HEK293 (cell line): ENCODE measurements at regions not wholly inside any gene's neighbourhood (a gene's known extent, or its start where the extent isn't known, plus 50 kb on each side); places are given as distances from the start of the nearest gene placed in this dataset.

ENCODE experiments used
- CTCF ChIA-PET: fragments of 350-600 bp; formaldehyde crosslinking; extraction: SDS; loops from one replicate; lab custom pipeline; 2021; ENCODE audit warnings: antibody characterized with exemption; lab: Yijun Ruan, JAX
- POLR2A ChIA-PET: fragments of 300-600 bp; formaldehyde crosslinking; extraction: SDS; loops from one replicate; lab custom pipeline; 2020; ENCODE audit warnings: antibody characterized with exemption, inconsistent platforms; lab: Yijun Ruan, JAX
- H3K27ac ChIP-seq: fragments of 200-500 bp; sonication (Bioruptor generic); 2 replicates; pipeline ENCODE4 v1.5.1; 2014; ENCODE audit warnings: low read depth, low read length, control low read depth, inconsistent platforms; ENCODE audit errors: extremely low read depth
- H3K36me3 ChIP-seq, 2 experiments: fragments of 200-500 bp in 1 of 2; sonication (Bioruptor generic) in 1 of 2; 1 replicate in 1 of 2; 2 replicates in 1 of 2; pipeline ENCODE4 v1.5.1; 2014 to 2017; ENCODE audit warnings: inconsistent platforms in 2 of 2, low read length in 2 of 2; ENCODE audit not compliant: control insufficient read depth in 2 of 2, insufficient read depth in 1 of 2
- H3K4me1 ChIP-seq: fragments of 200-500 bp; sonication (Bioruptor generic); 2 replicates; pipeline ENCODE4 v1.5.1; 2014; ENCODE audit warnings: mild to moderate bottlenecking, low read length, inconsistent platforms; ENCODE audit not compliant: control insufficient read depth, insufficient read depth
- H3K4me3 ChIP-seq: 2 replicates; pipeline ENCODE4 v1.5.1; 2011; ENCODE audit warnings: low read depth, mild to moderate bottlenecking, control low read depth, low read length, moderate library complexity
- H3K9me3 ChIP-seq: fragments of 200-500 bp; sonication (Bioruptor generic); 2 replicates; pipeline ENCODE4 v1.5.1; 2014; ENCODE audit warnings: low read depth, low read length, inconsistent platforms; ENCODE audit not compliant: control insufficient read depth, insufficient read depth
- BCL11B ChIP-seq: fragments of 450-650 bp; formaldehyde crosslinking; IDR thresholded peaks from 2 replicates; pipeline ENCODE4 v1.5.1; 2016; ENCODE audit warnings: low read depth, missing biosample characterization, missing genetic modification characterization
- GFI1B ChIP-seq: fragments of 450-650 bp; formaldehyde crosslinking; IDR thresholded peaks from 2 replicates; pipeline ENCODE4 v1.5.1; 2016; ENCODE audit warnings: missing biosample characterization, missing genetic modification characterization
- HOXC10 ChIP-seq: sonication (generic); formaldehyde crosslinking; IDR thresholded peaks from 2 replicates; pipeline ENCODE4 v1.8.1; 2023; ENCODE audit warnings: mild to moderate bottlenecking, missing genetic modification reagents
- HOXD13 ChIP-seq: sonication (generic); formaldehyde crosslinking; IDR thresholded peaks from 2 replicates; pipeline ENCODE4 v1.8.0; 2022; ENCODE audit warnings: missing genetic modification reagents, borderline replicate concordance
- ZBTB20 ChIP-seq: fragments of 450-650 bp; formaldehyde crosslinking; IDR thresholded peaks from 2 replicates; pipeline ENCODE4 v1.5.1; 2016; ENCODE audit warnings: missing biosample characterization, missing genetic modification characterization
- ZBTB21 ChIP-seq: fragments of 450-650 bp; formaldehyde crosslinking; IDR thresholded peaks from 2 replicates; pipeline ENCODE4 v1.5.1; 2017; ENCODE audit warnings: missing biosample characterization, missing genetic modification characterization
- ZNF112 ChIP-seq: fragments of 450-650 bp; formaldehyde crosslinking; IDR thresholded peaks from 2 replicates; pipeline ENCODE4 v1.5.0; 2017; ENCODE audit warnings: missing biosample characterization, missing genetic modification characterization
- ZNF140 ChIP-seq: fragments of 450-650 bp; formaldehyde crosslinking; IDR thresholded peaks from 2 replicates; pipeline ENCODE4 v1.5.1; 2016; ENCODE audit warnings: missing biosample characterization, missing genetic modification characterization
- ZNF37A ChIP-seq: fragments of 450-650 bp; IDR thresholded peaks from 2 replicates; pipeline ENCODE4 v1.5.1; 2018; ENCODE audit warnings: missing biosample characterization, missing genetic modification characterization
- ZNF404 ChIP-seq: fragments of 450-650 bp; formaldehyde crosslinking; IDR thresholded peaks from 2 replicates; pipeline ENCODE4 v1.5.1; 2017; ENCODE audit warnings: missing biosample characterization, missing genetic modification characterization
- ZNF416 ChIP-seq: fragments of 450-650 bp; formaldehyde crosslinking; IDR thresholded peaks from 2 replicates; pipeline ENCODE4 v1.5.1; 2016; ENCODE audit warnings: missing biosample characterization, missing genetic modification characterization
- ZNF596 ChIP-seq: fragments of 450-650 bp; IDR thresholded peaks from 2 replicates; pipeline ENCODE4 v1.5.0; 2018; ENCODE audit warnings: missing biosample characterization, mild to moderate bottlenecking, missing genetic modification characterization, moderate library complexity
- ZNF670 ChIP-seq: fragments of 450-650 bp; formaldehyde crosslinking; IDR thresholded peaks from 2 replicates; pipeline ENCODE4 v1.5.1; 2016; ENCODE audit warnings: missing biosample characterization, missing genetic modification characterization, low read depth
- ZNF747 ChIP-seq: fragments of 450-650 bp; formaldehyde crosslinking; IDR thresholded peaks from 2 replicates; pipeline ENCODE4 v1.5.1; 2016; ENCODE audit warnings: missing biosample characterization, missing genetic modification characterization
- ZNF792 ChIP-seq: fragments of 450-650 bp; formaldehyde crosslinking; IDR thresholded peaks from 2 replicates; pipeline ENCODE4 v1.5.1; 2016; ENCODE audit warnings: missing biosample characterization, missing genetic modification characterization
- TF ChIP-seq, protein P1 (sequence below): fragments of 450-650 bp; formaldehyde crosslinking; IDR thresholded peaks from 2 replicates; pipeline ENCODE4 v1.5.1; 2016; ENCODE audit warnings: missing biosample characterization, missing genetic modification characterization, borderline replicate concordance
- TF ChIP-seq, protein P2 (sequence below): fragments of 450-650 bp; formaldehyde crosslinking; IDR thresholded peaks from 2 replicates; pipeline ENCODE4 v1.5.1; 2016; ENCODE audit warnings: missing biosample characterization, missing genetic modification characterization
- TF ChIP-seq, protein P3 (sequence below): fragments of 450-650 bp; formaldehyde crosslinking; IDR thresholded peaks from 2 replicates; pipeline ENCODE4 v1.5.1; 2016; ENCODE audit warnings: missing biosample characterization, missing genetic modification characterization

DNA sequence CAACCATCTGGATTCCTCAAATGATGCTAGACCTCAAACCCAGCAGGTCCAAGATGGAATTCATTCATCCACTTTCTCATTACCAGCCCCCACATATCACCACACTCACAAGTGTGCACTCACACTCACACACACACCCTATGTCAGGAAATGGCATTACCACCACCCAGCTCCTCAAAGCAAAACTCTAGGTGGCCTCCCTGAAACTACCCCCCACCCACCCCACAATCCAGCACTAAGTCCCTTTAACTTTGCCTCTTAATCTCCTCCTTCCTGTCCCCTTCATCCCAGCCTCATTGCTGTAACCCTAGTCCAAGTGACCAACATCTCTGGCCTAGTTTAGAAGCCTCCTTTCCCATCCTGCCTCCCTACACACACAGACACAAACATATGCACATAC lies 109.4 kb downstream of the TNFAIP3 start:
- ChIA-PET POLR2A (interaction anchor here (0.6 kb wide), 1 partner anchor 14 kb away, joined by 3 read pairs; no protein-coding TSS in a partner anchor), CTCF (interaction anchor here (0.7 to 2.1 kb wide), 7 partner anchors 17 to 279 kb away, joined by 3 to 10 read pairs (median 6); no protein-coding TSS in a partner anchor)
- H3K27ac ChIP-seq: no peak overlapping the region

DNA sequence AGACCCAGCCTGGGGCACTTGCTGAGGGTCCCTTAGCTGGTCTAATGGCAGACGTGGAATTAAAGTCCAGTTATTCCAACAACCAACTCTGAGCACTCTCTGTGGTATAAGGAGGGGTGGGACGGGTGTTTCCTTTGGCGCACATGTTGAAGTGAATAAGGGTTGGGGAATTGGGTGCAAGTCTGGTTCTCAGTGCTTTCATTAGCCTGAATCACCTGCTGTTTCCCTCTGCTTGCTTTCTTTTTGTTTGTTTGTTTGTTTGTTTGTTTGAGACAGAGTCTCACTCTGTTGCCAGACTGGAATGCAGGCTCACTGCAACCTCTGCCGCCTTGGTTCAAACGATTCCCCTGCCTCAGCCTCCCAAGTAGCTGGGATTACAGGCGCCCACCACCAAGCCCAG lies 110.1 kb downstream of the TNFAIP3 start:
- no peaks in the 10 kb centered on the region for H3K36me3 ChIP-seq
- H3K27ac ChIP-seq: no peak overlapping the region
- no peak for TF ChIP-seq ZNF37A (tag by site-specific recombination)
- no peak for TF ChIP-seq ZBTB21 (tag by site-specific recombination)
- no peak for TF ChIP-seq HOXD13 (CRISPR knock-in tag)
- TF ChIP-seq ZNF416 (tag by site-specific recombination): no peak
- no peak for TF ChIP-seq ZNF404 (tag by site-specific recombination)
- TF ChIP-seq, protein P1, sequence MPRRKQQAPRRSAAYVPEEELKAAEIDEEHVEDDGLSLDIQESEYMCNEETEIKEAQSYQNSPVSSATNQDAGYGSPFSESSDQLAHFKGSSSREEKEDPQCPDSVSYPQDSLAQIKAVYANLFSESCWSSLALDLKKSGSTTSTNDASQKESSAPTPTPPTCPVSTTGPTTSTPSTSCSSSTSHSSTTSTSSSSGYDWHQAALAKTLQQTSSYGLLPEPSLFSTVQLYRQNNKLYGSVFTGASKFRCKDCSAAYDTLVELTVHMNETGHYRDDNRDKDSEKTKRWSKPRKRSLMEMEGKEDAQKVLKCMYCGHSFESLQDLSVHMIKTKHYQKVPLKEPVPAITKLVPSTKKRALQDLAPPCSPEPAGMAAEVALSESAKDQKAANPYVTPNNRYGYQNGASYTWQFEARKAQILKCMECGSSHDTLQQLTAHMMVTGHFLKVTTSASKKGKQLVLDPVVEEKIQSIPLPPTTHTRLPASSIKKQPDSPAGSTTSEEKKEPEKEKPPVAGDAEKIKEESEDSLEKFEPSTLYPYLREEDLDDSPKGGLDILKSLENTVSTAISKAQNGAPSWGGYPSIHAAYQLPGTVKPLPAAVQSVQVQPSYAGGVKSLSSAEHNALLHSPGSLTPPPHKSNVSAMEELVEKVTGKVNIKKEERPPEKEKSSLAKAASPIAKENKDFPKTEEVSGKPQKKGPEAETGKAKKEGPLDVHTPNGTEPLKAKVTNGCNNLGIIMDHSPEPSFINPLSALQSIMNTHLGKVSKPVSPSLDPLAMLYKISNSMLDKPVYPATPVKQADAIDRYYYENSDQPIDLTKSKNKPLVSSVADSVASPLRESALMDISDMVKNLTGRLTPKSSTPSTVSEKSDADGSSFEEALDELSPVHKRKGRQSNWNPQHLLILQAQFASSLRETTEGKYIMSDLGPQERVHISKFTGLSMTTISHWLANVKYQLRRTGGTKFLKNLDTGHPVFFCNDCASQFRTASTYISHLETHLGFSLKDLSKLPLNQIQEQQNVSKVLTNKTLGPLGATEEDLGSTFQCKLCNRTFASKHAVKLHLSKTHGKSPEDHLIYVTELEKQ: no peak
- TF ChIP-seq ZNF140 (tag by site-specific recombination): no peak
- no peak for TF ChIP-seq ZNF596
- TF ChIP-seq HOXC10 (CRISPR knock-in tag): no peak
- TF ChIP-seq ZNF112 (tag by site-specific recombination): no peak
- TF ChIP-seq, protein P2, sequence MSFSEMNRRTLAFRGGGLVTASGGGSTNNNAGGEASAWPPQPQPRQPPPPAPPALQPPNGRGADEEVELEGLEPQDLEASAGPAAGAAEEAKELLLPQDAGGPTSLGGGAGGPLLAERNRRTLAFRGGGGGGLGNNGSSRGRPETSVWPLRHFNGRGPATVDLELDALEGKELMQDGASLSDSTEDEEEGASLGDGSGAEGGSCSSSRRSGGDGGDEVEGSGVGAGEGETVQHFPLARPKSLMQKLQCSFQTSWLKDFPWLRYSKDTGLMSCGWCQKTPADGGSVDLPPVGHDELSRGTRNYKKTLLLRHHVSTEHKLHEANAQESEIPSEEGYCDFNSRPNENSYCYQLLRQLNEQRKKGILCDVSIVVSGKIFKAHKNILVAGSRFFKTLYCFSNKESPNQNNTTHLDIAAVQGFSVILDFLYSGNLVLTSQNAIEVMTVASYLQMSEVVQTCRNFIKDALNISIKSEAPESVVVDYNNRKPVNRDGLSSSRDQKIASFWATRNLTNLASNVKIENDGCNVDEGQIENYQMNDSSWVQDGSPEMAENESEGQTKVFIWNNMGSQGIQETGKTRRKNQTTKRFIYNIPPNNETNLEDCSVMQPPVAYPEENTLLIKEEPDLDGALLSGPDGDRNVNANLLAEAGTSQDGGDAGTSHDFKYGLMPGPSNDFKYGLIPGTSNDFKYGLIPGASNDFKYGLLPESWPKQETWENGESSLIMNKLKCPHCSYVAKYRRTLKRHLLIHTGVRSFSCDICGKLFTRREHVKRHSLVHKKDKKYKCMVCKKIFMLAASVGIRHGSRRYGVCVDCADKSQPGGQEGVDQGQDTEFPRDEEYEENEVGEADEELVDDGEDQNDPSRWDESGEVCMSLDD (tag by site-specific recombination): no peak
- no peak for TF ChIP-seq ZNF792
- TF ChIP-seq ZNF747 (tag by site-specific recombination): no peak
- TF ChIP-seq GFI1B: no peak
- TF ChIP-seq, all 188 proteins: peak for 0
- H3K9me3 ChIP-seq: no peaks in the 10 kb centered on the region
- H3K4me3 ChIP-seq: no peak overlapping the region
- ChIA-PET CTCF (no interaction called here), POLR2A (interaction anchor here (0.6 kb wide), 1 partner anchor 13 kb away, joined by 3 read pairs; no protein-coding TSS in a partner anchor)
- 0 out of 2 replicates have a peak, but pooled peaks cover 3% of the 10 kb centered on the region for H3K4me1 ChIP-seq

More for the DNA sequence above, 109.4 kb downstream of the TNFAIP3 start:
- Histone ChIP-seq H3K4me3 (no peak overlapping the region), H3K36me3 (no peaks in the 10 kb centered on the region), H3K9me3 (no peaks in the 10 kb centered on the region)
- TF ChIP-seq ZNF670 (tag by site-specific recombination): no peak
- TF ChIP-seq, protein P3, sequence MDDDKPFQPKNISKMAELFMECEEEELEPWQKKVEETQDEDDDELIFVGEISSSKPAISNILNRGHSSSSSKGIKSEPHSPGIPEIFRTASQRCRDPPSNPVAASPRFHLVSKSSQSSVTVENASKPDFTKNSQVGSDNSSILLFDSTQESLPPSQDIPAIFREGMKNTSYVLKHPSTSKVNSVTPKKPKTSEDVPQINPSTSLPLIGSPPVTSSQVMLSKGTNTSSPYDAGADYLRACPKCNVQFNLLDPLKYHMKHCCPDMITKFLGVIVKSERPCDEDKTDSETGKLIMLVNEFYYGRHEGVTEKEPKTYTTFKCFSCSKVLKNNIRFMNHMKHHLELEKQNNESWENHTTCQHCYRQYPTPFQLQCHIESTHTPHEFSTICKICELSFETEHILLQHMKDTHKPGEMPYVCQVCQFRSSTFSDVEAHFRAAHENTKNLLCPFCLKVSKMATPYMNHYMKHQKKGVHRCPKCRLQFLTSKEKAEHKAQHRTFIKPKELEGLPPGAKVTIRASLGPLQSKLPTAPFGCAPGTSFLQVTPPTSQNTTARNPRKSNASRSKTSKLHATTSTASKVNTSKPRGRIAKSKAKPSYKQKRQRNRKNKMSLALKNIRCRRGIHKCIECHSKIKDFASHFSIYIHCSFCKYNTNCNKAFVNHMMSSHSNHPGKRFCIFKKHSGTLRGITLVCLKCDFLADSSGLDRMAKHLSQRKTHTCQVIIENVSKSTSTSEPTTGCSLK (tag by site-specific recombination): no peak
- TF ChIP-seq HOXD13 (CRISPR knock-in tag): no peak
- TF ChIP-seq BCL11B (tag by site-specific recombination): no peak
- no peak for TF ChIP-seq ZBTB20 (tag by site-specific recombination)
- TF ChIP-seq, all 188 proteins: peak for 0
- H3K4me1 ChIP-seq: no peaks in the 10 kb centered on the region
